ENCODE measurements at regions not wholly inside any gene's neighbourhood (a gene's known extent, or its start where the extent isn't known, plus 50 kb on each side); places are given as distances from the start of the nearest gene placed in this dataset.

GRCh38 chr16:63787014-63787413 lies 1334.8 kb downstream of the CDH11 start:
- TF ChIP-seq EZH2phosphoT487 (IDR thresholded peaks at IDR 0.05; ENCODE audit: low read length) (no peak), CTCF (IDR thresholded peaks at IDR 0.05; ENCODE audit: low read length) (no peak), EZH2 (optimal IDR thresholded peaks at IDR 0.05; ENCODE audit: low read depth, low read length) (no peak)
